HCT116 (cell line): ENCODE measurements at regions not wholly inside any gene's neighbourhood (a gene's known extent, or its start where the extent isn't known, plus 50 kb on each side); places are given as distances from the start of the nearest gene placed in this dataset.
A peak's percentile ranks its signal among the peaks of the same experiment; 100 is the strongest.

ENCODE experiments used
- ATAC-seq: fragments of 200-7000 bp; cut with Tn5 transposase; 2 replicates; pipeline ENCODE4 v1.9.1; 2020; ENCODE audit warnings: mild to moderate bottlenecking, moderate library complexity
- BruUV-seq: library from RNA; stranded (reverse); fragments of 400-500 nt; replicated peaks from 2 replicates; lab custom pipeline; 2021; lab: Mats Ljungman, UMichigan
- CTCF ChIA-PET: fragments of 300-600 bp; sonication (Branson Sonifier 250); formaldehyde crosslinking; loops from one replicate; lab custom pipeline; 2021; ENCODE audit warnings: antibody characterized with exemption; lab: Charles Lee
- POLR2A ChIA-PET: fragments of 300-600, 350-600 bp; sonication (Branson Sonifier 250); formaldehyde crosslinking; loops from one replicate; lab custom pipeline; 2021; ENCODE audit warnings: antibody characterized with exemption; lab: Charles Lee
- RAD21 ChIA-PET, 2 experiments: fragments of 300-600 bp; sonication (Branson Sonifier 250); formaldehyde crosslinking; loops; one replicate each; lab custom pipeline; 2023; ENCODE audit warnings: low total read pairs in 2 of 2; ENCODE audit not compliant: uncharacterized antibody in 2 of 2, unreplicated experiment in 2 of 2, low non-redundant PET in 1 of 2; lab: Charles Lee
- DNase-seq: peaks from one replicate; pipeline ENCODE4 v3.0.0-alpha.2; 2010; ENCODE audit warnings: low read depth, low spot score
- H2AFZ ChIP-seq: fragments of 200-600 bp; shearing (Covaris generic), sonication (generic); 2 replicates; pipeline ENCODE4 v1.6.1; 2017; ENCODE audit warnings: low read depth, mixed run types, mixed read lengths, antibody characterized with exemption, low read length; ENCODE audit not compliant: poor library complexity, severe bottlenecking
- H3K27ac ChIP-seq: 2 replicates; pipeline ENCODE4 v1.5.1; 2012; ENCODE audit warnings: low read depth, low read length
- H3K27me3 ChIP-seq: fragments of 200-600 bp; sonication (generic); 2 replicates; pipeline ENCODE4 v1.6.1; 2016; ENCODE audit warnings: mixed run types, low read length, mixed read lengths; ENCODE audit not compliant: insufficient read depth
- H3K36me3 ChIP-seq, 2 experiments: fragments of 200-500 bp in 1 of 2; fragments of 200-600 bp in 1 of 2; sonication (Bioruptor generic) in 1 of 2; sonication (generic) in 1 of 2; 2 replicates each; pipeline versions ENCODE4 v1.5.1 to v1.6.1; 2014 to 2016; ENCODE audit warnings: low read length in 2 of 2, inconsistent platforms in 1 of 2, mixed read lengths in 1 of 2, mixed run types in 1 of 2; ENCODE audit not compliant: insufficient read depth in 2 of 2, control insufficient read depth in 1 of 2
- H3K4me1 ChIP-seq, 2 experiments: fragments of 200-600 bp in 1 of 2; sonication (generic) in 1 of 2; 2 replicates each; pipeline versions ENCODE4 v1.5.1 to v1.6.1; 2012 to 2017; ENCODE audit warnings: low read length in 2 of 2, inconsistent platforms in 1 of 2, mild to moderate bottlenecking in 1 of 2, mixed read lengths in 1 of 2, mixed run types in 1 of 2, moderate library complexity in 1 of 2; ENCODE audit not compliant: insufficient read depth in 2 of 2, control insufficient read depth in 1 of 2
- H3K4me2 ChIP-seq: fragments of 200-600 bp; sonication (generic); 2 replicates; pipeline ENCODE4 v1.6.1; 2017; ENCODE audit warnings: mixed run types, low read length, mixed read lengths
- H3K4me3 ChIP-seq, 2 experiments: fragments of 200-600 bp in 1 of 2; sonication (generic) in 1 of 2; replicated peaks in 1 of 2; 2 replicates each; pipeline ENCODE4 v1.5.1; 2011 to 2016; ENCODE audit warnings: low read length in 2 of 2, control low read depth in 1 of 2, low read depth in 1 of 2, mild to moderate bottlenecking in 1 of 2, mixed read lengths in 1 of 2, mixed run types in 1 of 2
- H3K79me2 ChIP-seq: fragments of 200-600 bp; sonication (generic); 2 replicates; pipeline ENCODE4 v1.6.1; 2017; ENCODE audit warnings: mild to moderate bottlenecking, mixed run types, low read length, moderate library complexity, mixed read lengths; ENCODE audit not compliant: insufficient read depth
- H3K9ac ChIP-seq: fragments of 200-600 bp; sonication (generic); 2 replicates; pipeline ENCODE4 v1.6.1; 2016; ENCODE audit warnings: low read length, mixed read lengths
- H3K9me2 ChIP-seq: fragments of 200-600 bp; sonication (generic), shearing (Covaris generic); 2 replicates; pipeline ENCODE4 v1.6.1; 2017; ENCODE audit warnings: mixed run types, mild to moderate bottlenecking, moderate library complexity; ENCODE audit not compliant: insufficient read depth
- H3K9me3 ChIP-seq, 2 experiments: fragments of 200-500 bp in 1 of 2; fragments of 200-600 bp in 1 of 2; sonication (Bioruptor generic) in 1 of 2; sonication (generic) in 1 of 2; 2 replicates each; pipeline ENCODE4 v1.6.1; 2014 to 2017; ENCODE audit warnings: low read length in 2 of 2, mixed read lengths in 2 of 2, inconsistent platforms in 1 of 2, low read depth in 1 of 2, mild to moderate bottlenecking in 1 of 2, mixed run types in 1 of 2, moderate library complexity in 1 of 2; ENCODE audit not compliant: control insufficient read depth in 1 of 2, insufficient read depth in 1 of 2
- H4K20me1 ChIP-seq: fragments of 200-600 bp; sonication (generic), shearing (Covaris generic); 2 replicates; pipeline ENCODE4 v1.6.1; 2017; ENCODE audit warnings: mixed run types, mild to moderate bottlenecking, moderate library complexity; ENCODE audit not compliant: insufficient read depth
- ATF3 ChIP-seq: IDR thresholded peaks from 2 replicates; pipeline ENCODE4 v1.6.1; 2012
- ELF1 ChIP-seq: IDR thresholded peaks from 2 replicates; pipeline ENCODE4 v1.6.1; 2012; ENCODE audit warnings: low read depth, borderline replicate concordance
- EZH2 ChIP-seq: fragments of 200-600 bp; sonication (generic); IDR thresholded peaks from 2 replicates; pipeline ENCODE4 v1.6.1; 2017; ENCODE audit warnings: antibody characterized with exemption, mixed run types
- RAD21 ChIP-seq: IDR thresholded peaks from 2 replicates; pipeline ENCODE4 v1.6.1; 2012; ENCODE audit warnings: low read depth, mild to moderate bottlenecking
- SIN3A ChIP-seq: IDR thresholded peaks from 2 replicates; pipeline ENCODE4 v1.6.1; 2012; ENCODE audit warnings: low read depth
- ZBTB33 ChIP-seq: IDR thresholded peaks from 2 replicates; pipeline ENCODE4 v1.6.1; 2011; ENCODE audit warnings: mild to moderate bottlenecking, low read length, moderate library complexity; ENCODE audit not compliant: insufficient replicate concordance; ENCODE audit errors: extremely low read depth
- intact Hi-C: fragments of 100-400 bp; cut with micrococcal nuclease; formaldehyde crosslinking; loops from 2 replicates; pipeline ENCODE4 v1.10.0; 2022
- TF ChIP-seq, protein P1 (sequence below), 3 experiments: fragments of 200-600 bp in 1 of 3; sonication (generic) in 1 of 3; IDR thresholded peaks in 2 of 3; conservative IDR thresholded peaks in 1 of 3; 2 replicates each; pipeline ENCODE4 v1.5.1; 2012 to 2017; ENCODE audit warnings: low read depth in 2 of 3, low read length in 2 of 3, antibody characterized with exemption in 1 of 3, borderline replicate concordance in 1 of 3, control low read depth in 1 of 3, mild to moderate bottlenecking in 1 of 3, mixed read lengths in 1 of 3, mixed run types in 1 of 3, moderate library complexity in 1 of 3; ENCODE audit not compliant: insufficient read depth in 1 of 3
- TF ChIP-seq, protein P2 (sequence below): IDR thresholded peaks from 2 replicates; pipeline ENCODE4 v1.6.1; 2012; ENCODE audit warnings: low read depth

- BruUV-seq: TSS peak; percentile 56
Observed at GRCh38 chr14:71588028-71588427, 344.2 kb upstream of the RGS6 start.

More at GRCh38 chr14:71588028-71588427, 344.2 kb upstream of the RGS6 start:
- DNase-seq (no peak), ATAC-seq (no peak)
- Histone ChIP-seq H3K4me1 (peaks cover 10 to 14% of the 10 kb centered on the region in 2 experiments), H3K36me3 (no peaks in the 10 kb centered on the region), H4K20me1 (no peaks in the 10 kb centered on the region; the same call in 1 of the 2 replicates), H3K9me2 (no peaks in the 10 kb centered on the region), H3K27ac (no peak overlapping the region), H3K9me3 (no peaks in the 10 kb centered on the region), H3K79me2 (no peaks in the 10 kb centered on the region), H3K9ac (no peak overlapping the region), H2AFZ (no peak overlapping the region), H3K4me3 (no peak overlapping the region), H3K4me2 (no peak overlapping the region), H3K27me3 (no peaks in the 10 kb centered on the region)
- intact Hi-C loops: no loop called here
- ChIA-PET RAD21 (no interaction called here), CTCF (no interaction called here), POLR2A (no interaction called here)
- TF ChIP-seq RAD21 (no peak), EZH2 (no peak), ZBTB33 (no peak), ELF1 (no peak), SIN3A (no peak), ATF3 (no peak)
- TF ChIP-seq, protein P1, sequence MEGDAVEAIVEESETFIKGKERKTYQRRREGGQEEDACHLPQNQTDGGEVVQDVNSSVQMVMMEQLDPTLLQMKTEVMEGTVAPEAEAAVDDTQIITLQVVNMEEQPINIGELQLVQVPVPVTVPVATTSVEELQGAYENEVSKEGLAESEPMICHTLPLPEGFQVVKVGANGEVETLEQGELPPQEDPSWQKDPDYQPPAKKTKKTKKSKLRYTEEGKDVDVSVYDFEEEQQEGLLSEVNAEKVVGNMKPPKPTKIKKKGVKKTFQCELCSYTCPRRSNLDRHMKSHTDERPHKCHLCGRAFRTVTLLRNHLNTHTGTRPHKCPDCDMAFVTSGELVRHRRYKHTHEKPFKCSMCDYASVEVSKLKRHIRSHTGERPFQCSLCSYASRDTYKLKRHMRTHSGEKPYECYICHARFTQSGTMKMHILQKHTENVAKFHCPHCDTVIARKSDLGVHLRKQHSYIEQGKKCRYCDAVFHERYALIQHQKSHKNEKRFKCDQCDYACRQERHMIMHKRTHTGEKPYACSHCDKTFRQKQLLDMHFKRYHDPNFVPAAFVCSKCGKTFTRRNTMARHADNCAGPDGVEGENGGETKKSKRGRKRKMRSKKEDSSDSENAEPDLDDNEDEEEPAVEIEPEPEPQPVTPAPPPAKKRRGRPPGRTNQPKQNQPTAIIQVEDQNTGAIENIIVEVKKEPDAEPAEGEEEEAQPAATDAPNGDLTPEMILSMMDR (IDR thresholded peaks at IDR 0.05 in 2 of 3, conservative IDR thresholded peaks at IDR 0.05 in 1 of 3; ENCODE audit: borderline replicate concordance in 1 of 3, insufficient read depth in 1 of 3, low read depth in 2 of 3, low read length in 2 of 3): no peak
- TF ChIP-seq, protein P2, sequence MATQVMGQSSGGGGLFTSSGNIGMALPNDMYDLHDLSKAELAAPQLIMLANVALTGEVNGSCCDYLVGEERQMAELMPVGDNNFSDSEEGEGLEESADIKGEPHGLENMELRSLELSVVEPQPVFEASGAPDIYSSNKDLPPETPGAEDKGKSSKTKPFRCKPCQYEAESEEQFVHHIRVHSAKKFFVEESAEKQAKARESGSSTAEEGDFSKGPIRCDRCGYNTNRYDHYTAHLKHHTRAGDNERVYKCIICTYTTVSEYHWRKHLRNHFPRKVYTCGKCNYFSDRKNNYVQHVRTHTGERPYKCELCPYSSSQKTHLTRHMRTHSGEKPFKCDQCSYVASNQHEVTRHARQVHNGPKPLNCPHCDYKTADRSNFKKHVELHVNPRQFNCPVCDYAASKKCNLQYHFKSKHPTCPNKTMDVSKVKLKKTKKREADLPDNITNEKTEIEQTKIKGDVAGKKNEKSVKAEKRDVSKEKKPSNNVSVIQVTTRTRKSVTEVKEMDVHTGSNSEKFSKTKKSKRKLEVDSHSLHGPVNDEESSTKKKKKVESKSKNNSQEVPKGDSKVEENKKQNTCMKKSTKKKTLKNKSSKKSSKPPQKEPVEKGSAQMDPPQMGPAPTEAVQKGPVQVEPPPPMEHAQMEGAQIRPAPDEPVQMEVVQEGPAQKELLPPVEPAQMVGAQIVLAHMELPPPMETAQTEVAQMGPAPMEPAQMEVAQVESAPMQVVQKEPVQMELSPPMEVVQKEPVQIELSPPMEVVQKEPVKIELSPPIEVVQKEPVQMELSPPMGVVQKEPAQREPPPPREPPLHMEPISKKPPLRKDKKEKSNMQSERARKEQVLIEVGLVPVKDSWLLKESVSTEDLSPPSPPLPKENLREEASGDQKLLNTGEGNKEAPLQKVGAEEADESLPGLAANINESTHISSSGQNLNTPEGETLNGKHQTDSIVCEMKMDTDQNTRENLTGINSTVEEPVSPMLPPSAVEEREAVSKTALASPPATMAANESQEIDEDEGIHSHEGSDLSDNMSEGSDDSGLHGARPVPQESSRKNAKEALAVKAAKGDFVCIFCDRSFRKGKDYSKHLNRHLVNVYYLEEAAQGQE: no peak
